Right lobe of liver (tissue), 6 donors: ENCODE measurements at regions not wholly inside any gene's neighbourhood (a gene's known extent, or its start where the extent isn't known, plus 50 kb on each side); places are given as distances from the start of the nearest gene placed in this dataset.

Experiments used
- ATAC-seq, 4 donors: fragments of 200-7000 bp; cut with Tn5 transposase; one replicate each; pipeline ENCODE4 v1.9.1; 2020; ENCODE audit warnings: mild to moderate bottlenecking in 4 of 4, moderate library complexity in 4 of 4
- DNase-seq, 3 donors: peaks; one replicate each; pipeline ENCODE4 v3.0.0-alpha.2; 2020
- H3K27ac ChIP-seq, 3 donors: fragments of 200-600 bp; one replicate each; pipeline ENCODE4 v1.8.0; 2022
- H3K27me3 ChIP-seq, 2 donors: fragments of 200-600 bp; one replicate each; pipeline ENCODE4 v1.8.0; 2022
- H3K36me3 ChIP-seq, 4 donors: fragments of 200-600 bp; sonication (generic) in 1 of 4; one replicate each; pipeline versions ENCODE4 v1.5.1 to v1.8.0; 2017 to 2022; ENCODE audit warnings: control low read depth in 1 of 4
- H3K4me1 ChIP-seq, 4 donors: fragments of 200-600 bp; sonication (generic) in 1 of 4; one replicate each; pipeline versions ENCODE4 v1.5.1 to v1.8.0; 2017 to 2022; ENCODE audit warnings: control low read depth in 1 of 4
- H3K4me3 ChIP-seq, 3 donors: fragments of 200-600 bp; one replicate each; pipeline ENCODE4 v1.8.0; 2022
- H3K9me3 ChIP-seq, 4 donors: fragments of 200-600 bp; sonication (generic) in 1 of 4; one replicate each; pipeline versions ENCODE4 v1.5.1 to v1.8.0; 2017 to 2022; ENCODE audit warnings: control low read depth in 1 of 4
- CTCF ChIP-seq, 4 donors: fragments of 200-600 bp in 3 of 4; fragments of 450-650 bp in 1 of 4; IDR thresholded peaks; one replicate each; pipeline versions ENCODE4 v1.5.1 to v1.8.0; 2016 to 2022; ENCODE audit warnings: antibody characterized with exemption in 4 of 4, mild to moderate bottlenecking in 2 of 4
- POLR2A ChIP-seq: fragments of 450-650 bp; IDR thresholded peaks from one replicate; pipeline ENCODE4 v1.6.1; 2017; ENCODE audit warnings: antibody characterized with exemption, mild to moderate bottlenecking
- WGBS: methylation state at CpG from one replicate; pipeline ENCODE4 v1.1.6; 2018; ENCODE audit warnings: low coverage, low lambda C conversion rate; ENCODE audit not compliant: insufficient coverage; ENCODE audit errors: missing lambda C conversion rate; 5-methylcytosine and 5-hydroxymethylcytosine counted together
- intact Hi-C, 2 donors: fragments of 100-400 bp; cut with DNase I; formaldehyde crosslinking; loops; one replicate each; pipeline versions ENCODE4 v1.11.2 to v1.14.1; 2022
- donor health status: DM: no; HTN: yes; CAD: no.
- donor health status: DM: no; HTN: no; CAD: no.
- donor health status: DM: no; HTN: no; CAD: no.
- donor health status: DM: no; HTN: yes; CAD: no.
- donor health status: DM: no; HTN: yes; CAD: no.

GRCh38 chr6:50635429-50635828 is 77.9 kb upstream of the TFAP2D start:
- H3K4me3 ChIP-seq, result no peak overlapping the region
- no peak for TF ChIP-seq CTCF (IDR thresholded peaks at IDR 0.05)
- TF ChIP-seq POLR2A, result no peak
- H3K27me3 ChIP-seq, result no peaks in the 10 kb centered on the region
- no peaks in the 10 kb centered on the region for H3K4me1 ChIP-seq
- ATAC-seq (no peak), DNase-seq (no peak)
- no peaks in the 10 kb centered on the region for H3K9me3 ChIP-seq
- intact Hi-C loops, result no loop called here
- no peak overlapping the region for H3K27ac ChIP-seq
- H3K36me3 ChIP-seq, result no peaks in the 10 kb centered on the region

- H3K9me3 ChIP-seq, result no peaks in the 10 kb centered on the region
- no peak overlapping the region for H3K4me3 ChIP-seq
- DNase-seq (no peak), ATAC-seq (no peak)
- WGBS, result 17% methylated on average over 4 of the region's 4 CpGs
- H3K4me1 ChIP-seq, result no peaks in the 10 kb centered on the region
- intact Hi-C loops, result no loop called here
- H3K36me3 ChIP-seq, result no peaks in the 10 kb centered on the region
- no peaks in the 10 kb centered on the region for H3K27me3 ChIP-seq
- no peak for TF ChIP-seq CTCF (IDR thresholded peaks at IDR 0.05)
- TF ChIP-seq POLR2A, result no peak
- no peak overlapping the region for H3K27ac ChIP-seq
Observed at GRCh38 chr6:50637267-50637666, 76.1 kb upstream of the TFAP2D start.

- DNase-seq (no peak), ATAC-seq (no peak)
- Histone ChIP-seq H3K4me3 (no peak overlapping the region), H3K27me3 (no peaks in the 10 kb centered on the region), H3K36me3 (no peaks in the 10 kb centered on the region), H3K4me1 (no peaks in the 10 kb centered on the region), H3K9me3 (peaks cover 0 to 5% (median 0%) of the 10 kb centered on the region in 4 donors), H3K27ac (no peak overlapping the region)
- intact Hi-C loops, result no loop called here
- no peak for TF ChIP-seq POLR2A
- no peak for TF ChIP-seq CTCF (IDR thresholded peaks at IDR 0.05)
- WGBS, result 64% methylated on average over 2 of the region's 2 CpGs
Observed at GRCh38 chr6:50649086-50649485, 64.2 kb upstream of the TFAP2D start.

- 38% methylated on average over 3 of the region's 3 CpGs for WGBS
- ATAC-seq, result no peak
Observed at GRCh38 chr6:50653253-50653652, 60.1 kb upstream of the TFAP2D start.

More at GRCh38 chr6:50653253-50653652, 60.1 kb upstream of the TFAP2D start:
- no peak overlapping the region for H3K4me3 ChIP-seq
- TF ChIP-seq POLR2A (no peak), CTCF (IDR thresholded peaks at IDR 0.05) (no peak)
- DNase-seq, result no peak
- H3K27me3 ChIP-seq, result no peaks in the 10 kb centered on the region
- no peaks in the 10 kb centered on the region for H3K4me1 ChIP-seq
- H3K27ac ChIP-seq, result no peak overlapping the region
- no peaks in the 10 kb centered on the region for H3K36me3 ChIP-seq
- intact Hi-C loops, result no loop called here
- H3K9me3 ChIP-seq, result peaks cover 0 to 5% (median 0%) of the 10 kb centered on the region in 4 donors
